Type B pancreatic cell (in vitro differentiated cells): ENCODE measurements at regions not wholly inside any gene's neighbourhood (a gene's known extent, or its start where the extent isn't known, plus 50 kb on each side); places are given as distances from the start of the nearest gene placed in this dataset.

Experiments used
- DNase-seq: peaks from one replicate; pipeline ENCODE4 v3.0.0; 2021; ENCODE audit warnings: mixed read lengths; ENCODE audit not compliant: unreplicated experiment; ENCODE audit errors: extremely low spot score
- H3K27ac Mint-ChIP-seq: 2 replicates; pipeline ENCODE4 v1.8.0; 2021; ENCODE audit warnings: mild to moderate bottlenecking, mixed read lengths
- H3K27me3 Mint-ChIP-seq: 2 replicates; pipeline ENCODE4 v1.8.0; 2021; ENCODE audit warnings: mixed read lengths
- H3K36me3 Mint-ChIP-seq: 2 replicates; pipeline ENCODE4 v1.8.0; 2021; ENCODE audit warnings: mixed read lengths
- H3K4me1 Mint-ChIP-seq: one replicate; pipeline ENCODE4 v1.8.0; 2021; ENCODE audit warnings: mixed read lengths; ENCODE audit not compliant: unreplicated experiment
- H3K4me3 Mint-ChIP-seq: 2 replicates; pipeline ENCODE4 v1.8.0; 2021; ENCODE audit warnings: mild to moderate bottlenecking, mixed read lengths
- H3K9me3 Mint-ChIP-seq: 2 replicates; pipeline ENCODE4 v1.8.0; 2021; ENCODE audit warnings: mixed read lengths
- CTCF ChIP-seq: fragments of 200-600 bp; sonication (generic); conservative IDR thresholded peaks from 2 replicates; pipeline ENCODE4 v1.5.0; 2021; ENCODE audit warnings: antibody characterized with exemption, mild to moderate bottlenecking

GRCh38 chr4:185994750-185995149, 74.2 kb upstream of the TLR3 start:
- peaks cover 5% of the 10 kb centered on the region for H3K4me1 Mint-ChIP-seq
- no peaks in the 10 kb centered on the region for H3K27me3 Mint-ChIP-seq
- TF ChIP-seq CTCF: no peak
- no peak overlapping the region for H3K4me3 Mint-ChIP-seq
- no peaks in the 10 kb centered on the region for H3K36me3 Mint-ChIP-seq
- DNase-seq: no peak
- H3K9me3 Mint-ChIP-seq: peaks cover 5% of the 10 kb centered on the region
- H3K27ac Mint-ChIP-seq: no peak overlapping the region

GRCh38 chr4:185995665-185996064, 73.3 kb upstream of the TLR3 start:
- H3K4me1 Mint-ChIP-seq: peaks cover 5% of the 10 kb centered on the region
- no peak overlapping the region for H3K4me3 Mint-ChIP-seq
- H3K27me3 Mint-ChIP-seq: no peaks in the 10 kb centered on the region

GRCh38 chr4:185997296-185997695, 71.7 kb upstream of the TLR3 start:
- no peak for DNase-seq
- Mint-ChIP-seq H3K4me3 (no peak overlapping the region), H3K9me3 (peaks cover 5% of the 10 kb centered on the region), H3K27me3 (no peaks in the 10 kb centered on the region), H3K27ac (no peak overlapping the region), H3K4me1 (peaks cover 5% of the 10 kb centered on the region), H3K36me3 (no peaks in the 10 kb centered on the region)
- TF ChIP-seq CTCF: no peak

More at GRCh38 chr4:185995665-185996064, 73.3 kb upstream of the TLR3 start:
- no peak for TF ChIP-seq CTCF
- DNase-seq: no peak
- no peak overlapping the region for H3K27ac Mint-ChIP-seq
- H3K36me3 Mint-ChIP-seq: no peaks in the 10 kb centered on the region
- H3K9me3 Mint-ChIP-seq: peaks cover 5% of the 10 kb centered on the region

DNA sequence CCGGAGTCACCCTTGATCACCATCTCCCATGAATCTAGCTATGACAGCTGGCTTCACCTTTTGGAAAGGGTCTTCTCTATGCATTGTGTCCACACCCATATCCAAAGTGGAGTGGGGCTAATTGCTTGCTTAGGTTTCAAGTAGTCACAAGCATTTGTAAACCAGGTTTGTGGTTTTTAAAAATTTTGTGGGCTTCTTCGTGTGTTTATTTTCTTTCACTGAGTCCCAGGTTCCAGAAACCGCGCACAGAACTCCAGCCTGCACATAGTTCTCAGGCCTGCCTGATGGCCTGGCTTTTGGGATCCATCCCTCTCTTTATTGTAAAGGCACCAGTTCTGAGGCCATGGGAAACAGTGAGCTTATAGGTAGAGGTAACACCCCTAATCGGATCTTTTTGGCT, 70.2 kb upstream of the TLR3 start:
- Mint-ChIP-seq H3K27me3 (no peaks in the 10 kb centered on the region), H3K27ac (no peak overlapping the region), H3K9me3 (peaks cover 5% of the 10 kb centered on the region), H3K4me3 (no peak overlapping the region), H3K36me3 (no peaks in the 10 kb centered on the region), H3K4me1 (no peaks in the 10 kb centered on the region)
- no peak for TF ChIP-seq CTCF
- DNase-seq: no peak

GRCh38 chr4:185999207-185999606, 69.7 kb upstream of the TLR3 start:
- DNase-seq: no peak
- peaks cover 5% of the 10 kb centered on the region for H3K9me3 Mint-ChIP-seq
- no peak overlapping the region for H3K27ac Mint-ChIP-seq
- no peak overlapping the region for H3K4me3 Mint-ChIP-seq
- H3K27me3 Mint-ChIP-seq: no peaks in the 10 kb centered on the region
- no peaks in the 10 kb centered on the region for H3K4me1 Mint-ChIP-seq
- TF ChIP-seq CTCF: no peak
- no peaks in the 10 kb centered on the region for H3K36me3 Mint-ChIP-seq

DNA sequence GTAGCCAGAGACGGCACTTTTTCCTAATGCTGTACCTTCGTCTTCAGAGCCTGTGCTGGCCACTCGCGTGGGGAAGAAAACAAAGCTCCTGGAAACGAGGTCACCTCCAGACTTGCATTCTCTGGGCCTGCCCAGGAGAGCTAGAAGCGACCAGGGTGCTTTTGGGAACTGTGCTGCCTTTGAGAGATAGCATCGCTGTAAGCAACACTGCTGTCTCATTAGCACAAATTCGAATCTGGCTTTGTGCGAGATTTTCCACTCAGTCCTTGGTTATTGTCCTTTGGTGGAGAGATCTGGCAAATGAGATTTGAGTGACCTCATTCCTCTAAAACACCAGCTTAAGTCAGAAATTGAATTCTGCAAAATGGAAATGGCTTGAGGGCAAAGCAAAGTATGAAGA, 66.1 kb upstream of the TLR3 start:
- Mint-ChIP-seq H3K4me3 (no peak overlapping the region), H3K4me1 (no peaks in the 10 kb centered on the region), H3K36me3 (no peaks in the 10 kb centered on the region), H3K27me3 (no peaks in the 10 kb centered on the region), H3K27ac (no peak overlapping the region), H3K9me3 (no peaks in the 10 kb centered on the region)
- no peak for TF ChIP-seq CTCF
- DNase-seq: no peak
